OCI-LY1 (cell line): ENCODE measurements at regions not wholly inside any gene's neighbourhood (a gene's known extent, or its start where the extent isn't known, plus 50 kb on each side); places are given as distances from the start of the nearest gene placed in this dataset.

Experiments
- H2AFZ ChIP-seq: fragments of 200-600 bp; sonication (generic), shearing (Covaris generic); 2 replicates; pipeline ENCODE4 v1.6.0; 2014; ENCODE audit warnings: antibody characterized with exemption, mild to moderate bottlenecking, low read length
- H3F3A ChIP-seq: fragments of 200-600 bp; sonication (generic), shearing (Covaris generic); 2 replicates; pipeline ENCODE4 v1.6.0; 2014; ENCODE audit warnings: mild to moderate bottlenecking, antibody characterized with exemption, low read length, moderate library complexity; ENCODE audit not compliant: insufficient read depth
- H3K27ac ChIP-seq: fragments of 200-600 bp; sonication (generic); 2 replicates; pipeline ENCODE4 v1.5.1; 2014; ENCODE audit warnings: low read length, mixed run types, mild to moderate bottlenecking, low read depth; ENCODE audit not compliant: poor library complexity, severe bottlenecking
- H3K27me3 ChIP-seq: fragments of 200-600 bp; sonication (generic); 2 replicates; pipeline ENCODE4 v1.6.0; 2014; ENCODE audit warnings: antibody characterized with exemption, mild to moderate bottlenecking, low read length, moderate library complexity; ENCODE audit not compliant: insufficient read depth
- H3K36me3 ChIP-seq: fragments of 200-600 bp; sonication (generic); 2 replicates; pipeline ENCODE4 v1.6.1; 2014; ENCODE audit warnings: mild to moderate bottlenecking, antibody characterized with exemption, low read length, moderate library complexity, mixed read lengths; ENCODE audit not compliant: insufficient read depth
- H3K4me1 ChIP-seq: fragments of 200-600 bp; sonication (generic); 2 replicates; pipeline ENCODE4 v1.5.1; 2014; ENCODE audit warnings: mild to moderate bottlenecking, low read length, moderate library complexity; ENCODE audit not compliant: insufficient read depth, severe bottlenecking
- H3K4me2 ChIP-seq: fragments of 200-600 bp; sonication (generic), shearing (Covaris generic); 2 replicates; pipeline ENCODE4 v1.6.1; 2014; ENCODE audit warnings: low read length
- H3K4me3 ChIP-seq: fragments of 200-600 bp; sonication (generic); 2 replicates; pipeline ENCODE4 v1.5.1; 2014; ENCODE audit warnings: low read length, low read depth, mild to moderate bottlenecking, mixed read lengths; ENCODE audit not compliant: poor library complexity, severe bottlenecking
- H3K79me2 ChIP-seq: fragments of 200-600 bp; shearing (Covaris generic); 2 replicates; pipeline ENCODE4 v1.6.1; 2016; ENCODE audit warnings: mixed run types, low read length, mixed read lengths; ENCODE audit not compliant: insufficient read depth
- H3K9ac ChIP-seq: fragments of 200-600 bp; sonication (generic), shearing (Covaris generic); 2 replicates; pipeline ENCODE4 v1.6.1; 2014; ENCODE audit warnings: mild to moderate bottlenecking, low read length, mixed read lengths
- H3K9me2 ChIP-seq: fragments of 200-600 bp; sonication (generic), shearing (Covaris generic); 2 replicates; pipeline ENCODE4 v1.6.1; 2014; ENCODE audit warnings: low read depth, mild to moderate bottlenecking, low read length, mixed read lengths
- H3K9me3 ChIP-seq: fragments of 200-600 bp; shearing (Covaris generic); 2 replicates; pipeline ENCODE4 v1.6.1; 2014; ENCODE audit warnings: low read length, mixed read lengths
- H4K20me1 ChIP-seq: fragments of 200-600 bp; sonication (generic), shearing (Covaris generic); 2 replicates; pipeline ENCODE4 v1.6.0; 2016; ENCODE audit warnings: mild to moderate bottlenecking, low read length; ENCODE audit not compliant: insufficient read depth
- CTCF ChIP-seq: fragments of 200-600 bp; sonication (generic), shearing (Covaris generic); IDR thresholded peaks from 2 replicates; pipeline ENCODE4 v1.5.1; 2017; ENCODE audit warnings: mild to moderate bottlenecking, antibody characterized with exemption, low read length, moderate library complexity, mixed read lengths
- EZH2 ChIP-seq: fragments of 200-600 bp; sonication (generic), shearing (Covaris generic); IDR thresholded peaks from 2 replicates; pipeline ENCODE4 v1.8.0; 2017; ENCODE audit warnings: borderline replicate concordance, mixed run types, mild to moderate bottlenecking, antibody characterized with exemption, low read length, moderate library complexity, mixed read lengths

- H3K9me3 ChIP-seq = no peaks in the 10 kb centered on the region
- no peaks in the 10 kb centered on the region for H3K9me2 ChIP-seq
- no peak overlapping the region for H3K4me3 ChIP-seq
- no peaks in the 10 kb centered on the region for H4K20me1 ChIP-seq
- no peaks in the 10 kb centered on the region for H3K36me3 ChIP-seq
- H3F3A ChIP-seq = no peaks in the 10 kb centered on the region
- H3K4me2 ChIP-seq = no peak overlapping the region
- TF ChIP-seq CTCF (no peak), EZH2 (no peak)
- H3K27ac ChIP-seq = no peak overlapping the region
- no peak overlapping the region for H3K9ac ChIP-seq
- H2AFZ ChIP-seq = no peak overlapping the region
- H3K79me2 ChIP-seq = no peaks in the 10 kb centered on the region
- no peaks in the 10 kb centered on the region for H3K27me3 ChIP-seq
- no peaks in the 10 kb centered on the region for H3K4me1 ChIP-seq
Observed at GRCh38 chr4:17134565-17134964, 236.1 kb upstream of the LDB2 start.

GRCh38 chr4:17134100-17134499, 235.7 kb upstream of the LDB2 start:
- Histone ChIP-seq H3K9me3 (no peaks in the 10 kb centered on the region), H3K4me1 (no peaks in the 10 kb centered on the region), H3K27me3 (no peaks in the 10 kb centered on the region), H3K9ac (no peak overlapping the region), H3K79me2 (no peaks in the 10 kb centered on the region), H3K4me3 (no peak overlapping the region), H4K20me1 (no peaks in the 10 kb centered on the region), H2AFZ (no peak overlapping the region), H3K9me2 (no peaks in the 10 kb centered on the region), H3K36me3 (no peaks in the 10 kb centered on the region), H3K4me2 (no peak overlapping the region), H3K27ac (no peak overlapping the region), H3F3A (no peaks in the 10 kb centered on the region)
- TF ChIP-seq EZH2 (no peak), CTCF (no peak)

GRCh38 chr4:17132226-17132625, 233.8 kb upstream of the LDB2 start:
- Histone ChIP-seq H3K79me2 (no peaks in the 10 kb centered on the region), H3K9me2 (no peaks in the 10 kb centered on the region), H3F3A (no peaks in the 10 kb centered on the region), H3K9ac (no peak overlapping the region), H3K9me3 (no peaks in the 10 kb centered on the region), H2AFZ (no peak overlapping the region), H3K27me3 (no peaks in the 10 kb centered on the region), H4K20me1 (no peaks in the 10 kb centered on the region), H3K4me2 (no peak overlapping the region), H3K4me1 (no peaks in the 10 kb centered on the region), H3K36me3 (no peaks in the 10 kb centered on the region), H3K4me3 (no peak overlapping the region), H3K27ac (no peak overlapping the region)
- TF ChIP-seq EZH2 (no peak), CTCF (no peak)
